K562 (cell line): ENCODE measurements at regions not wholly inside any gene's neighbourhood (a gene's known extent, or its start where the extent isn't known, plus 50 kb on each side); places are given as distances from the start of the nearest gene placed in this dataset.
A peak's percentile ranks its signal among the peaks of the same experiment; 100 is the strongest.
"Not testable (repeated sequence)": the region's sequence is repeated elsewhere in the genome, so short reads cannot be mapped to it uniquely, and the experiment has no call there.

Source experiments
- ATAC-seq: fragments of 200-7000 bp; cut with Tn5 transposase; 3 replicates; pipeline ENCODE4 v1.9.1; 2020; ENCODE audit warnings: moderate library complexity
- BruUV-seq: library from RNA; stranded (reverse); fragments of 400-500 nt; replicated peaks from 2 replicates; lab custom pipeline; 2021; lab: Mats Ljungman, UMichigan
- CTCF ChIA-PET: fragments of 300-600 bp; formaldehyde crosslinking; extraction: SDS; loops from one replicate; lab custom pipeline; 2021; ENCODE audit warnings: low intra/inter-chr PET ratio; lab: Yijun Ruan, JAX
- POLR2A ChIA-PET: fragments of 300-600, 350-650 bp; sonication (Branson Sonifier 250); formaldehyde crosslinking; extraction: SDS; loops from one replicate; lab custom pipeline; 2021; ENCODE audit warnings: antibody characterized with exemption, inconsistent platforms; lab: Yijun Ruan, JAX
- DNase-seq, 4 experiments: peaks; one replicate each; pipeline versions ENCODE4 v3.0.0 to v3.0.0-alpha.2; 2011 to 2018; ENCODE audit warnings: low spot score in 3 of 4, mixed read lengths in 3 of 4; ENCODE audit errors: extremely low read depth in 1 of 4
- FAIRE-seq: peaks from 2 replicates; lab custom pipeline; 2011; peaks lifted over from hg19 to GRCh38; lab: Jason Lieb, UNC
- H2AFZ ChIP-seq: 2 replicates; pipeline ENCODE4 v1.6.0; 2011; ENCODE audit warnings: low read depth, low read length, control low read depth, inconsistent platforms
- H3K27ac ChIP-seq: fragments of 200-600 bp; 3 replicates; pipeline ENCODE4 v1.8.0; 2011; ENCODE audit warnings: low read depth, mild to moderate bottlenecking, control low read depth, inconsistent platforms, low read length, moderate library complexity, mixed read lengths; ENCODE audit errors: extremely low read depth
- H3K27me3 ChIP-seq, 2 experiments: fragments of 300-600 bp in 1 of 2; 2 replicates in 1 of 2; 3 replicates in 1 of 2; pipeline versions ENCODE4 v1.6.0 to v1.8.0; 2011; ENCODE audit warnings: inconsistent platforms in 2 of 2, low read length in 2 of 2, mild to moderate bottlenecking in 1 of 2, mixed read lengths in 1 of 2, moderate library complexity in 1 of 2; ENCODE audit not compliant: control insufficient read depth in 2 of 2, insufficient read depth in 2 of 2
- H3K36me3 ChIP-seq: fragments of 300-600 bp; 3 replicates; pipeline ENCODE4 v1.8.0; 2011; ENCODE audit warnings: mild to moderate bottlenecking, low read length, inconsistent platforms; ENCODE audit not compliant: control insufficient read depth, insufficient read depth
- H3K4me1 ChIP-seq, 2 experiments: fragments of 200-600 bp in 1 of 2; replicated peaks in 1 of 2; 2 replicates in 1 of 2; 3 replicates in 1 of 2; pipeline versions ENCODE4 v1.5.1 to v1.8.0; 2011; ENCODE audit warnings: inconsistent platforms in 2 of 2, low read length in 2 of 2, mild to moderate bottlenecking in 1 of 2, mixed read lengths in 1 of 2, moderate library complexity in 1 of 2; ENCODE audit not compliant: control insufficient read depth in 2 of 2, insufficient read depth in 2 of 2
- H3K4me2 ChIP-seq: 2 replicates; pipeline ENCODE4 v1.6.1; 2011; ENCODE audit warnings: low read length, control low read depth, inconsistent platforms, mixed read lengths; ENCODE audit not compliant: insufficient read depth
- H3K4me3 ChIP-seq: fragments of 200-600 bp; sonication (generic), shearing (Covaris generic); 2 replicates; pipeline ENCODE4 v1.5.1; 2016; ENCODE audit warnings: control low read depth, inconsistent platforms
- H3K79me2 ChIP-seq: fragments of 200-600 bp; 3 replicates; pipeline ENCODE4 v1.8.0; 2011; ENCODE audit warnings: low read length, inconsistent platforms; ENCODE audit not compliant: control insufficient read depth, insufficient read depth
- H3K9ac ChIP-seq, 2 experiments: 2 replicates each; pipeline versions ENCODE4 v1.6.0 to v1.6.1; 2011; ENCODE audit warnings: low read depth in 2 of 2, low read length in 2 of 2, control low read depth in 1 of 2, inconsistent platforms in 1 of 2, mild to moderate bottlenecking in 1 of 2, mixed read lengths in 1 of 2; ENCODE audit not compliant: insufficient read depth in 1 of 2
- H3K9me1 ChIP-seq: one replicate; pipeline ENCODE4 v1.6.0; 2011; ENCODE audit warnings: inconsistent platforms, mild to moderate bottlenecking, low read length, moderate library complexity; ENCODE audit not compliant: control insufficient read depth, insufficient read depth
- H3K9me3 ChIP-seq: replicated peaks from 2 replicates; pipeline ENCODE4 v1.5.1; 2011; ENCODE audit warnings: low read depth, low read length, inconsistent platforms; ENCODE audit not compliant: control insufficient read depth, insufficient read depth
- H4K20me1 ChIP-seq: replicated peaks from 2 replicates; pipeline ENCODE4 v1.6.1; 2011; ENCODE audit warnings: low read length, inconsistent platforms, mixed read lengths; ENCODE audit not compliant: control insufficient read depth, insufficient read depth
- EWSR1 ChIP-seq: fragments of 450-650 bp; IDR thresholded peaks from 2 replicates; pipeline ENCODE4 v1.6.1; 2018; ENCODE audit warnings: borderline replicate concordance, mild to moderate bottlenecking, low read depth, moderate library complexity; ENCODE audit not compliant: partially characterized antibody
- WGBS: fragments of 100-300 bp; shearing (Covaris generic); methylation state at CpG from one replicate; pipeline ENCODE4 v1.1.6; 2016; ENCODE audit warnings: low coverage, mixed read lengths; ENCODE audit not compliant: insufficient coverage; ENCODE audit errors: missing lambda C conversion rate; 5-methylcytosine and 5-hydroxymethylcytosine counted together
- in situ Hi-C: fragments of 300-500 bp; cut with MboI; formaldehyde crosslinking; loops from 4 replicates; pipeline ENCODE4 v1.15.0; 2018; ENCODE audit warnings: inconsistent platforms, mixed read lengths
- intact Hi-C: fragments of 100-400 bp; cut with micrococcal nuclease; formaldehyde crosslinking; loops from 2 replicates; pipeline ENCODE4 v1.14.2; 2022
- TF ChIP-seq, protein P1 (sequence below), 3 experiments: fragments of 200-800 bp in 1 of 3; fragments of 250-450 bp in 1 of 3; fragments of 450-650 bp in 1 of 3; sonication (Bioruptor Pico) in 1 of 3; sonication (Bioruptor generic) in 1 of 3; formaldehyde crosslinking in 1 of 3; IDR thresholded peaks; 2 replicates each; pipeline versions ENCODE4 v1.6.1 to v1.8.0; 2016 to 2022; ENCODE audit warnings: mild to moderate bottlenecking in 2 of 3, missing genetic modification characterization in 2 of 3, missing compliant biosample characterization in 1 of 3, moderate library complexity in 1 of 3

DNA sequence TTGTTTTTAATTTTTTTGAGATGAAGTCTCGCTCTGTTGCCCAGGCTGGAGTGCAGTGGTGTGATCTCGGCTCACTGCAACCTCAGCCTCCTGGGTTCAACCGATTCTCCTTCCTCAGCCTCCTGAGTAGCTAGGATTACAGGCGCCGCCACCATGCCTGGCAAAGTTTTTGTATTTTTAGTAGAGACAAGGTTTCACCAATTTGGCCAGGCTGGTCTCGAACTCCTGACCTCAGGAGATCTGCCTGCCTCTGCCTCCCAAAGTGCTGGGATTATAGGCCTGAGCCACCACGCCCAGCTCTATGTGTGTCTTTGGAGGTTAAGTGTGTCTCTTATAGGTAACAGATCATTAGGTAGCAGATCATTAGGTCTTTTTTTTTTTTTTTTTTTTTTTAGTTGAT, 223.9 kb upstream of the ZNF217 start:
- H3K27ac ChIP-seq, result not testable (repeated sequence)
- TF ChIP-seq EWSR1, result peak; percentile 76
- TF ChIP-seq, protein P1, sequence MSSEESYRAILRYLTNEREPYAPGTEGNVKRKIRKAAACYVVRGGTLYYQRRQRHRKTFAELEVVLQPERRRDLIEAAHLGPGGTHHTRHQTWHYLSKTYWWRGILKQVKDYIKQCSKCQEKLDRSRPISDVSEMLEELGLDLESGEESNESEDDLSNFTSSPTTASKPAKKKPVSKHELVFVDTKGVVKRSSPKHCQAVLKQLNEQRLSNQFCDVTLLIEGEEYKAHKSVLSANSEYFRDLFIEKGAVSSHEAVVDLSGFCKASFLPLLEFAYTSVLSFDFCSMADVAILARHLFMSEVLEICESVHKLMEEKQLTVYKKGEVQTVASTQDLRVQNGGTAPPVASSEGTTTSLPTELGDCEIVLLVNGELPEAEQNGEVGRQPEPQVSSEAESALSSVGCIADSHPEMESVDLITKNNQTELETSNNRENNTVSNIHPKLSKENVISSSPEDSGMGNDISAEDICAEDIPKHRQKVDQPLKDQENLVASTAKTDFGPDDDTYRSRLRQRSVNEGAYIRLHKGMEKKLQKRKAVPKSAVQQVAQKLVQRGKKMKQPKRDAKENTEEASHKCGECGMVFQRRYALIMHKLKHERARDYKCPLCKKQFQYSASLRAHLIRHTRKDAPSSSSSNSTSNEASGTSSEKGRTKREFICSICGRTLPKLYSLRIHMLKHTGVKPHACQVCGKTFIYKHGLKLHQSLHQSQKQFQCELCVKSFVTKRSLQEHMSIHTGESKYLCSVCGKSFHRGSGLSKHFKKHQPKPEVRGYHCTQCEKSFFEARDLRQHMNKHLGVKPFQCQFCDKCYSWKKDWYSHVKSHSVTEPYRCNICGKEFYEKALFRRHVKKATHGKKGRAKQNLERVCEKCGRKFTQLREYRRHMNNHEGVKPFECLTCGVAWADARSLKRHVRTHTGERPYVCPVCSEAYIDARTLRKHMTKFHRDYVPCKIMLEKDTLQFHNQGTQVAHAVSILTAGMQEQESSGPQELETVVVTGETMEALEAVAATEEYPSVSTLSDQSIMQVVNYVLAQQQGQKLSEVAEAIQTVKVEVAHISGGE (CRISPR knock-in tag; IDR thresholded peaks at IDR 0.05), result peak in 1 of 3 experiments; percentile 90; a peak in 2 of 6 replicates
- TF ChIP-seq, all 486 proteins: peak for 2; not testable (repeated sequence) for 484
- H3K4me2 ChIP-seq, DNase-seq, intact Hi-C loops, ATAC-seq, BruUV-seq, CTCF ChIA-PET, H3K79me2 ChIP-seq, POLR2A ChIA-PET, in situ Hi-C loops, H3K36me3 ChIP-seq, H3K9me3 ChIP-seq, FAIRE-seq, H3K9ac ChIP-seq, H2AFZ ChIP-seq, H3K4me1 ChIP-seq, H4K20me1 ChIP-seq, H3K9me1 ChIP-seq, H3K4me3 ChIP-seq, H3K27me3 ChIP-seq: not testable (repeated sequence)
- 67% methylated on average over 7 of the region's 7 CpGs for WGBS
